ENCODE measurements at regions not wholly inside any gene's neighbourhood (a gene's known extent, or its start where the extent isn't known, plus 50 kb on each side); places are given as distances from the start of the nearest gene placed in this dataset.

GRCh38 chr10:113433711-113434110 is 119.1 kb upstream of the HABP2 start:
- in situ Hi-C loops (cut with HindIII; ENCODE audit: low sequenced_read_pairs), result no loop called here
- H3K4me3 ChIP-seq (ENCODE audit: low read depth, low read length), result no peak overlapping the region
- no peak for TF ChIP-seq CTCF (IDR thresholded peaks at IDR 0.05; ENCODE audit: low read depth, low read length, missing control alignments)
- DNase-seq (ENCODE audit: low read depth), result no peak

- no peak for DNase-seq (ENCODE audit: low read depth)
- in situ Hi-C loops (cut with HindIII; ENCODE audit: low sequenced_read_pairs), result no loop called here
- TF ChIP-seq CTCF (IDR thresholded peaks at IDR 0.05; ENCODE audit: low read depth, low read length, missing control alignments), result no peak
- no peak overlapping the region for H3K4me3 ChIP-seq (ENCODE audit: low read depth, low read length)
Measured at GRCh38 chr10:113434315-113434714, 118.5 kb upstream of the HABP2 start.

- no peak for DNase-seq (ENCODE audit: low read depth)
- in situ Hi-C loops (cut with HindIII; ENCODE audit: low sequenced_read_pairs), result no loop called here
- TF ChIP-seq CTCF (IDR thresholded peaks at IDR 0.05; ENCODE audit: low read depth, low read length, missing control alignments), result no peak
- no peak overlapping the region for H3K4me3 ChIP-seq (ENCODE audit: low read depth, low read length)
Measured at GRCh38 chr10:113434950-113435349, 117.9 kb upstream of the HABP2 start.

- no peak for TF ChIP-seq CTCF (IDR thresholded peaks at IDR 0.05; ENCODE audit: low read depth, low read length, missing control alignments)
- in situ Hi-C loops (cut with HindIII; ENCODE audit: low sequenced_read_pairs), result no loop called here
- DNase-seq (ENCODE audit: low read depth), result no peak
Measured at GRCh38 chr10:113435881-113436280, 117.0 kb upstream of the HABP2 start.

GRCh38 chr10:113436851-113437250 is 116.0 kb upstream of the HABP2 start:
- no peak overlapping the region for H3K4me3 ChIP-seq (ENCODE audit: low read depth, low read length)
- in situ Hi-C loops (cut with HindIII; ENCODE audit: low sequenced_read_pairs), result no loop called here
- DNase-seq (ENCODE audit: low read depth), result no peak
- no peak for TF ChIP-seq CTCF (IDR thresholded peaks at IDR 0.05; ENCODE audit: low read depth, low read length, missing control alignments)

More at GRCh38 chr10:113435881-113436280, 117.0 kb upstream of the HABP2 start:
- H3K4me3 ChIP-seq (ENCODE audit: low read depth, low read length), result no peak overlapping the region

GRCh38 chr10:113438652-113439051 is 114.2 kb upstream of the HABP2 start:
- DNase-seq (ENCODE audit: low read depth), result peak; percentile 1
- TF ChIP-seq CTCF (IDR thresholded peaks at IDR 0.05; ENCODE audit: low read depth, low read length, missing control alignments), result no peak
- H3K4me3 ChIP-seq (ENCODE audit: low read depth, low read length), result no peak overlapping the region
- in situ Hi-C loops (cut with HindIII; ENCODE audit: low sequenced_read_pairs), result no loop called here

- in situ Hi-C loops (cut with HindIII; ENCODE audit: low sequenced_read_pairs), result no loop called here
- H3K4me3 ChIP-seq (ENCODE audit: low read depth, low read length), result no peak overlapping the region
- no peak for DNase-seq (ENCODE audit: low read depth)
- no peak for TF ChIP-seq CTCF (IDR thresholded peaks at IDR 0.05; ENCODE audit: low read depth, low read length, missing control alignments)
Measured at GRCh38 chr10:113441220-113441619, 111.6 kb upstream of the HABP2 start.

Measured in astrocyte of the cerebellum (primary cell).